ENCODE measurements at regions not wholly inside any gene's neighbourhood (a gene's known extent, or its start where the extent isn't known, plus 50 kb on each side); places are given as distances from the start of the nearest gene placed in this dataset.

- TF ChIP-seq YY1 (tag by site-specific recombination; IDR thresholded peaks at IDR 0.05) (no peak), CTCF (tag by site-specific recombination; IDR thresholded peaks at IDR 0.05) (no peak)
Measured at GRCh38 chr5:4735261-4735660, 404.9 kb upstream of the ADAMTS16 start.
